B cell (primary cell): ENCODE measurements at regions not wholly inside any gene's neighbourhood (a gene's known extent, or its start where the extent isn't known, plus 50 kb on each side); places are given as distances from the start of the nearest gene placed in this dataset.

ENCODE experiments used
- CTCF ChIP-seq: fragments of 200-600 bp; IDR thresholded peaks from one replicate; pipeline ENCODE4 v1.8.0; 2022; ENCODE audit warnings: antibody characterized with exemption, mild to moderate bottlenecking
- EZH2 ChIP-seq: IDR thresholded peaks from 2 replicates; pipeline ENCODE4 v1.6.1; 2012; ENCODE audit warnings: borderline replicate concordance, low read depth, mild to moderate bottlenecking, moderate library complexity, low read length; ENCODE audit not compliant: insufficient read depth, poor library complexity, severe bottlenecking

GRCh38 chr18:42296723-42297122 lies 341.7 kb downstream of the PIK3C3 start:
- TF ChIP-seq CTCF (no peak), EZH2 (no peak)
